K562 (cell line): ENCODE measurements at regions not wholly inside any gene's neighbourhood (a gene's known extent, or its start where the extent isn't known, plus 50 kb on each side); places are given as distances from the start of the nearest gene placed in this dataset.
A peak's percentile ranks its signal among the peaks of the same experiment; 100 is the strongest.

Experiments
- EGR1 ChIP-seq: fragments of 450-650 bp; conservative IDR thresholded peaks from 2 replicates; pipeline ENCODE4 v1.6.1; 2017; ENCODE audit warnings: mild to moderate bottlenecking
- ERF ChIP-seq: fragments of 450-650 bp; formaldehyde crosslinking; IDR thresholded peaks from 2 replicates; pipeline ENCODE4 v1.4.0; 2020; ENCODE audit warnings: mild to moderate bottlenecking, mixed read lengths
- JUND ChIP-seq, 2 experiments: IDR thresholded peaks; 2 replicates in 1 of 2; 3 replicates in 1 of 2; pipeline ENCODE4 v1.6.1; 2011; ENCODE audit warnings: borderline replicate concordance in 2 of 2, low read depth in 2 of 2, low read length in 2 of 2, improper control_type of control experiment in 1 of 2, missing biosample characterization in 1 of 2, missing genetic modification characterization in 1 of 2, missing genetic modification reagents in 1 of 2
- MED1 ChIP-seq: sonication (generic); formaldehyde crosslinking; IDR thresholded peaks from 2 replicates; pipeline ENCODE4 v1.8.1; 2023; ENCODE audit warnings: missing genetic modification reagents, borderline replicate concordance
- MEF2A ChIP-seq: IDR thresholded peaks from 2 replicates; pipeline ENCODE4 v1.6.1; 2011; ENCODE audit warnings: low read depth, mild to moderate bottlenecking, low read length, moderate library complexity; ENCODE audit not compliant: control insufficient read depth
- MTA2 ChIP-seq: fragments of 450-650 bp; IDR thresholded peaks from 2 replicates; pipeline ENCODE4 v1.6.1; 2016; ENCODE audit warnings: low read depth
- NFATC3 ChIP-seq: fragments of 450-650 bp; IDR thresholded peaks from 2 replicates; pipeline ENCODE4 v1.6.1; 2017; ENCODE audit warnings: mild to moderate bottlenecking
- PHB2 ChIP-seq: fragments of 450-650 bp; IDR thresholded peaks from 2 replicates; pipeline ENCODE4 v1.6.1; 2017; ENCODE audit warnings: low read depth
- POLR2AphosphoS2 ChIP-seq: IDR thresholded peaks from 2 replicates; pipeline ENCODE4 v1.6.1; 2012; ENCODE audit warnings: low read length, improper control_type of control experiment
- SPI1 ChIP-seq: IDR thresholded peaks from 2 replicates; pipeline ENCODE4 v1.6.1; 2011; ENCODE audit warnings: low read depth, low read length, control low read depth, borderline replicate concordance
- TRIM28 ChIP-seq: fragments of 450-650 bp; IDR thresholded peaks from 2 replicates; pipeline ENCODE4 v1.6.1; 2017
- ZKSCAN1 ChIP-seq: fragments of 150-350 bp; IDR thresholded peaks from 2 replicates; pipeline ENCODE4 v1.6.1; 2016; ENCODE audit warnings: low read depth, low read length
- ZNF274 ChIP-seq: IDR thresholded peaks from 2 replicates; pipeline ENCODE4 v1.6.1; 2011; ENCODE audit warnings: low read depth, mild to moderate bottlenecking, low read length, moderate library complexity, borderline replicate concordance
- TF ChIP-seq, protein P1 (sequence below): sonication (generic); formaldehyde crosslinking; IDR thresholded peaks from 2 replicates; pipeline ENCODE4 v1.8.0; 2022; ENCODE audit warnings: mild to moderate bottlenecking, missing genetic modification reagents
- TF ChIP-seq, protein P2 (sequence below): sonication (generic); formaldehyde crosslinking; IDR thresholded peaks from 2 replicates; pipeline ENCODE4 v1.8.1; 2023; ENCODE audit warnings: mild to moderate bottlenecking, missing genetic modification reagents, moderate library complexity
- TF ChIP-seq, protein P3 (sequence below): fragments of 250-450 bp; sonication (Bioruptor Pico); IDR thresholded peaks from 2 replicates; pipeline ENCODE4 v1.5.0; 2021; ENCODE audit warnings: mild to moderate bottlenecking, borderline replicate concordance
- TF ChIP-seq, protein P4 (sequence below): fragments of 200-800 bp; sonication (Bioruptor generic); IDR thresholded peaks from 2 replicates; pipeline ENCODE4 v1.6.1; 2016; ENCODE audit warnings: missing genetic modification characterization, missing compliant biosample characterization

DNA sequence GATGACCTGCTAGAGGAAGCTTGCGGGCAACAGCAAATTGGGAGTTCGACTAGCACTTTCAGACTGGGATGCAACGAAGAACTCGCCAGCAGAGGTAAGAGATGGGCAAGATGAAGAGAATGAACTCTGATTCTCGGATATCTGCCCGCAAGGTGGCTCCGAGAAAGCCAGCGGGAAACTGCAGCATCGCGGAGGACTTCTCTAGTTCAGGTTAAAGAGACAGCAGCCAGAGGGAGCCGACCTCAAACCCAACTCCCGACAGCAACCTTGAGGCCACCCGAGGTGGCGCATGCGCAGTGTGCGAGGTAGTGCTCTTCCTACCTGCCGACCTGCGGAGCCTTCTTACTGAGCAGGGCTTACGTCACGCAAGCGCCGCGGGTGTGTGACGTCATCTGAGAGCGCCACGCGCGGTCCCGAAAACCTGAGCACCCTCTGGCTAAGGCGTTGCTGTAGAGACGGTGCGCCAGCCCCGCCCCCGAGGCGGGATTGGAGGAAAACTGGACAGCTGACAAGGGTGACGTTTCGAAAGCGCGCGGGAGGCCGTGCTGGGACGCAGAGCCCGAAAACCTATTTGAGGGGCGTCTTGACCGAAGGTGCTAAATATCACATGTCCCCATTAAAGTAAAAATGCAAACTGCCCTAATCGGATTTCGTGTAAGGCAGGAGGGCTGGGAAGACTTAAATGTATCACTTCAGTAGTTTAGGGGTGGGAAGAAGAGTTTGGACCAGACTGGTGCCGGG, 110.5 kb upstream of the SLC25A33 start (continued):
- TF ChIP-seq, protein P1, sequence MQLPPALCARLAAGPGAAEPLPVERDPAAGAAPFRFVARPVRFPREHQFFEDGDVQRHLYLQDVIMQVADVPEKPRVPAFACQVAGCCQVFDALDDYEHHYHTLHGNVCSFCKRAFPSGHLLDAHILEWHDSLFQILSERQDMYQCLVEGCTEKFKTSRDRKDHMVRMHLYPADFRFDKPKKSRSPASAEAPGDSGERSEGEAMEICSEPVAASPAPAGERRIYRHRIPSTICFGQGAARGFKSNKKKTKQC (CRISPR knock-in tag), result no peak; the same call in 1 of the 2 replicates
- no peak for TF ChIP-seq POLR2AphosphoS2
- TF ChIP-seq, protein P2, sequence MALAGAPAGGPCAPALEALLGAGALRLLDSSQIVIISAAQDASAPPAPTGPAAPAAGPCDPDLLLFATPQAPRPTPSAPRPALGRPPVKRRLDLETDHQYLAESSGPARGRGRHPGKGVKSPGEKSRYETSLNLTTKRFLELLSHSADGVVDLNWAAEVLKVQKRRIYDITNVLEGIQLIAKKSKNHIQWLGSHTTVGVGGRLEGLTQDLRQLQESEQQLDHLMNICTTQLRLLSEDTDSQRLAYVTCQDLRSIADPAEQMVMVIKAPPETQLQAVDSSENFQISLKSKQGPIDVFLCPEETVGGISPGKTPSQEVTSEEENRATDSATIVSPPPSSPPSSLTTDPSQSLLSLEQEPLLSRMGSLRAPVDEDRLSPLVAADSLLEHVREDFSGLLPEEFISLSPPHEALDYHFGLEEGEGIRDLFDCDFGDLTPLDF (CRISPR knock-in tag), result peak; percentile 84; the same call in 1 of the 2 replicates
- no peak for TF ChIP-seq PHB2
- no peak for TF ChIP-seq ZNF274
- TF ChIP-seq MED1 (CRISPR knock-in tag), result no peak
- TF ChIP-seq JUND (IDR thresholded peaks at IDR 0.05; ENCODE audit: borderline replicate concordance, low read depth, low read length), result peak; percentile 98
- peak; percentile 96 for TF ChIP-seq JUND (tag; IDR thresholded peaks at IDR 0.05; ENCODE audit: borderline replicate concordance, low read depth, low read length)
- TF ChIP-seq, protein P3, sequence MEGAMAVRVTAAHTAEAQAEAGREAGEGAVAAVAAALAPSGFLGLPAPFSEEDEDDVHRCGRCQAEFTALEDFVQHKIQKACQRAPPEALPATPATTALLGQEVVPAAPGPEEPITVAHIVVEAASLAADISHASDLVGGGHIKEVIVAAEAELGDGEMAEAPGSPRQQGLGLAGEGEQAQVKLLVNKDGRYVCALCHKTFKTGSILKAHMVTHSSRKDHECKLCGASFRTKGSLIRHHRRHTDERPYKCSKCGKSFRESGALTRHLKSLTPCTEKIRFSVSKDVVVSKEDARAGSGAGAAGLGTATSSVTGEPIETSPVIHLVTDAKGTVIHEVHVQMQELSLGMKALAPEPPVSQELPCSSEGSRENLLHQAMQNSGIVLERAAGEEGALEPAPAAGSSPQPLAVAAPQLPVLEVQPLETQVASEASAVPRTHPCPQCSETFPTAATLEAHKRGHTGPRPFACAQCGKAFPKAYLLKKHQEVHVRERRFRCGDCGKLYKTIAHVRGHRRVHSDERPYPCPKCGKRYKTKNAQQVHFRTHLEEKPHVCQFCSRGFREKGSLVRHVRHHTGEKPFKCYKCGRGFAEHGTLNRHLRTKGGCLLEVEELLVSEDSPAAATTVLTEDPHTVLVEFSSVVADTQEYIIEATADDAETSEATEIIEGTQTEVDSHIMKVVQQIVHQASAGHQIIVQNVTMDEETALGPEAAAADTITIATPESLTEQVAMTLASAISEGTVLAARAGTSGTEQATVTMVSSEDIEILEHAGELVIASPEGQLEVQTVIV, result no peak
- no peak; the same call in 1 of the 2 replicates for TF ChIP-seq ERF
- TF ChIP-seq NFATC3, result no peak
- 0 out of 2 replicates have a peak, but pooled peaks have one; percentile 12 for TF ChIP-seq SPI1
- TF ChIP-seq EGR1, result 0 out of 2 replicates have a peak, but pooled peaks have one; percentile 23
- no peak for TF ChIP-seq MTA2
- TF ChIP-seq, protein P4, sequence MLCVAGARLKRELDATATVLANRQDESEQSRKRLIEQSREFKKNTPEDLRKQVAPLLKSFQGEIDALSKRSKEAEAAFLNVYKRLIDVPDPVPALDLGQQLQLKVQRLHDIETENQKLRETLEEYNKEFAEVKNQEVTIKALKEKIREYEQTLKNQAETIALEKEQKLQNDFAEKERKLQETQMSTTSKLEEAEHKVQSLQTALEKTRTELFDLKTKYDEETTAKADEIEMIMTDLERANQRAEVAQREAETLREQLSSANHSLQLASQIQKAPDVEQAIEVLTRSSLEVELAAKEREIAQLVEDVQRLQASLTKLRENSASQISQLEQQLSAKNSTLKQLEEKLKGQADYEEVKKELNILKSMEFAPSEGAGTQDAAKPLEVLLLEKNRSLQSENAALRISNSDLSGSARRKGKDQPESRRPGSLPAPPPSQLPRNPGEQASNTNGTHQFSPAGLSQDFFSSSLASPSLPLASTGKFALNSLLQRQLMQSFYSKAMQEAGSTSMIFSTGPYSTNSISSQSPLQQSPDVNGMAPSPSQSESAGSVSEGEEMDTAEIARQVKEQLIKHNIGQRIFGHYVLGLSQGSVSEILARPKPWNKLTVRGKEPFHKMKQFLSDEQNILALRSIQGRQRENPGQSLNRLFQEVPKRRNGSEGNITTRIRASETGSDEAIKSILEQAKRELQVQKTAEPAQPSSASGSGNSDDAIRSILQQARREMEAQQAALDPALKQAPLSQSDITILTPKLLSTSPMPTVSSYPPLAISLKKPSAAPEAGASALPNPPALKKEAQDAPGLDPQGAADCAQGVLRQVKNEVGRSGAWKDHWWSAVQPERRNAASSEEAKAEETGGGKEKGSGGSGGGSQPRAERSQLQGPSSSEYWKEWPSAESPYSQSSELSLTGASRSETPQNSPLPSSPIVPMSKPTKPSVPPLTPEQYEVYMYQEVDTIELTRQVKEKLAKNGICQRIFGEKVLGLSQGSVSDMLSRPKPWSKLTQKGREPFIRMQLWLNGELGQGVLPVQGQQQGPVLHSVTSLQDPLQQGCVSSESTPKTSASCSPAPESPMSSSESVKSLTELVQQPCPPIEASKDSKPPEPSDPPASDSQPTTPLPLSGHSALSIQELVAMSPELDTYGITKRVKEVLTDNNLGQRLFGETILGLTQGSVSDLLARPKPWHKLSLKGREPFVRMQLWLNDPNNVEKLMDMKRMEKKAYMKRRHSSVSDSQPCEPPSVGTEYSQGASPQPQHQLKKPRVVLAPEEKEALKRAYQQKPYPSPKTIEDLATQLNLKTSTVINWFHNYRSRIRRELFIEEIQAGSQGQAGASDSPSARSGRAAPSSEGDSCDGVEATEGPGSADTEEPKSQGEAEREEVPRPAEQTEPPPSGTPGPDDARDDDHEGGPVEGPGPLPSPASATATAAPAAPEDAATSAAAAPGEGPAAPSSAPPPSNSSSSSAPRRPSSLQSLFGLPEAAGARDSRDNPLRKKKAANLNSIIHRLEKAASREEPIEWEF, result no peak
- no peak for TF ChIP-seq TRIM28
- peak; percentile 75; the same call in 1 of the 2 replicates for TF ChIP-seq ZKSCAN1
- no peak for TF ChIP-seq MEF2A
